ENCODE measurements at regions not wholly inside any gene's neighbourhood (a gene's known extent, or its start where the extent isn't known, plus 50 kb on each side); places are given as distances from the start of the nearest gene placed in this dataset.
"Not testable (repeated sequence)": the region's sequence is repeated elsewhere in the genome, so short reads cannot be mapped to it uniquely, and the experiment has no call there.

DNA sequence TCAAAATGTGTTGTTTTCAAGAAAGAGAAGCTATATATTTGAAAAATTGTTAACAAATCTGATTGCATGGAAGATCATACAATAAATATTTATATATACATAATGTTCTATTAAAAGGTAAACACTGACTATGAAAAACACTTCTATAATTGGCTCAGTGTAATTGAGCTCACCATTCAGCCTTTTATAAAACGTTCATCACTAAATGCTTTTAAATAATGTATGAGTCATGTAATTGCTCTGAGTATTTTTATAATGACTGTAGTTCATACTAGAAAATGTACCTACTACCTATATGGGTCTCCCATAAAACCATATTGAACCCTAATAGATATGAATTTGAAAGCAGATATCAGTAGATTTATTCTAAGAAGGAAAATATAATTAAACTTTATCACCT, 240.4 kb upstream of the MGAT4C start:
- no peak for DNase-seq

DNA sequence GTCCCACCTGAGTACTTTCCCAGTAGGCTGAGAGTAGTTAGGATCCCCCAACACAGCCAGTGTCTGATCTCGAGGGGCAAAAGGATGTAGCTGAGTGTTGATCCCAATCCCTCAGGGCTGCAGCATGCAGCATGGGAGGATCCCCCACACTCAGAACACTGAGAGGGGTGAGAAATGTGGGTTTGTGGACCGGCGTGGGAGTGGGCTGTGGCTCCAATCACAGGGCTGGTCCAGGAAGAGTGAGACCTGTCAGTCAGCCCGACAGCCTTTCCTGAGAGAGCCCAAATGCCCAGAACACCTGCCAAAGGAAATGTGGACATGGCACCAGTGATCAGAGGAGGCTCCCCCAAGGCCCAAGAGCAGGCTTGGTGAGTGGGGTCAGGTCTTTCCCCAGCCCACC, 228.3 kb upstream of the MGAT4C start:
- DNase-seq: no peak

DNA sequence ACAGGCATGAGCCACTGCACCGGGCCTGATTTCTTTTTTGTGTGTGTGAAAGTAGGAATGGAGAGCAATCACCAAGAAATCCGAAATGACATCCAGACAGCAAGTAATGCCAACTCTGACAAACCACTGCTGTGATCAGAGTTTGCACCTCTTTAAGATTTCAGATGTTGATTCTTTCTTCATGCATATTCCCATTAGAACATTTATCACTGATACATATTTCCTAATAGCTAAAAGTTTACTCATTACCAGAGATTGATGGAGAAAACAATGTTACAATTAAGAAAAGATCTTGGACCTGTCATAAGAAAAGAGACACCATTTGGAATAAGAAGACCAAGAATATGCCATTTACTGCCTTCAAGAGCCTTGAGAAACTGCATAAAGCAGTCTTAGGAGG, 217.0 kb upstream of the MGAT4C start:
- DNase-seq: no peak

DNA sequence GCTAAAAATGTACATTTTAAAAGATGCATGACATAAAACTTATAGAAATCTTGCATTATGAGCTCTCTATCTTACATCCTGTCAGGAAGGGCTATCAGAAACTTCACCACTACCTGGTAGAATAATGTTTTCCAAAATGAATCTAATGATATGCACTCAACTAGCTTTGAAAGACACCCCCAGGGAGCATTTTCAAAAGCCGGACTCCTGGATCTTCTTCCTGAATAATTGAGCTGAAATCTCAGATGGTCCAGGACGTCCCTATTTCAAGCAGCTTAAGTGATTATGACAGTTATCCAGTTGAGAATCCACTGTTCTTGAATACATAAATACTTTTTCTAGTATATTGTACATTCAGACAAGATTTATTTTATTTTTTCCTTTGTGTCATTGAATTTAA, 200.6 kb upstream of the MGAT4C start:
- DNase-seq: no peak

DNA sequence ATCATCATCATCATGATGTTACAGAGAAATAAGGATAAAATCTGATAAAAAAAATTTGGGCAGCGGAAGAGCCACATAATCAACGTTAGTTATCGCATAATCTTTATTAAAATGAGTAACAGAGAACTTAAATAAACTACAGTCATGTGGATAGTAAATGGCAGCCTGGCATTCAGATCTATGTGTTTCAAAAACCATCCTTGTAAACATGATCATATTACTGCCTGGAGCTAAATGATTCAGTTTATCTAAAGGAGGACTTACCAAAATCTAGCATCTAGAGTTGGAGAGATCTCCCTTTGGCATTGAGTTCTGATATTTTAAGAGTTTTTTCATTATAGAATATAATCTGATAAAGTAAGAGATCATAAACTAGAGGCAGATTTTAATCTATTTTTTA, 200.1 kb upstream of the MGAT4C start:
- no peak for DNase-seq

DNA sequence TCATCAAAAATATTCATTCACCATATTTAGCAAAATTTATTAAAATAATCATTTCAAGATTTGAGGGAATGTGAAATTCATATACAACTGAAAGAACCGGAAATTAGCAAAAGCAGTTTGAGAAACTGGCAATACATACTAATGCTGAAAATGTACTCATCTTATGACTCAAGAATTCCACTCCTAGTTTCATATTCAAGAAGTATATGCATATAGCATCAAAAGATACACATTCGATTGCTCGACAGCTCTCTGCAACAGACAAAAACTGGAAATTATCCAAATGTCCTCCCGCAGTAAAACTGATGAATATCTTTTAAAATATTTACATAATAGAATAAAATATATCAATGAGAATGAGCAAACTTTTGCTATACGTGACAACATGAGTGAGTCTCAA, 189.2 kb upstream of the MGAT4C start:
- no peak for DNase-seq

DNA sequence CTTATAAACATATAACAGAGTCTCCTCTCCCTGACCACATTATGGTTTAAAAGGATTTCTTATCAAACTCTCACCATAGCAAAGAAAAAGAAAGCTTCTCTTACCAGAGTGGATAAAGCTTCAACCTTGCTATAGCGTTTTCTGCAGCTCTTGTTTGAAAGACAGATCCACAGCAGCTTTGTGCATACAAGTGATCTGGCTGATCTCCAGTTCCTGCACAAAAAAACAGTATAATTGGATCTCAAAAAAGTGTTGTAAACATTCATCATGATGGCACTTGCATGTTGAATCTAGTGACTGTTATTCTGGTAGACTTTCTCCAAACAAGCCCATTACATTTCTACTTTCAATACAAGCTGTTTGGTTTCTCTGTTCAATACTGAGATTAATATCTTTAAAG, 178.9 kb upstream of the MGAT4C start:
- DNase-seq: no peak

DNA sequence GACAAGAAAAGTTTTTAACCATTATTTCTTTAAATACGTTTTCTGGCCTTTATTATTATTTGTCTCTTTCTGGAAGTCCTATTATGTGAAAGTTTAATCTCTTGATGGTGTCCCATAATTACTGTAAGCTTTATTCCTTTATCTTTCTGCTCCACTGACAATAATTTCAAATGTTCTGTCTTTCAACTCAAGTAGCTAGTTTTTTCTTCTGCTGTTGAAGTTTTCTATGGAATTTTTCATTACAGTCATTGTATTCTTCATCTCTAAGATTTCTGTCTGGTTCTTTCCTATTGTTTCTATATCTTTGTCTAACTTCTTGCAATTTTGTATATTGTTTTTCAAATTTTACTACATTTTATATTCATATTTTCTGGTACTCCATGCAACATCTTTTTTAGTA, 173.6 kb upstream of the MGAT4C start:
- no peak for DNase-seq

DNA sequence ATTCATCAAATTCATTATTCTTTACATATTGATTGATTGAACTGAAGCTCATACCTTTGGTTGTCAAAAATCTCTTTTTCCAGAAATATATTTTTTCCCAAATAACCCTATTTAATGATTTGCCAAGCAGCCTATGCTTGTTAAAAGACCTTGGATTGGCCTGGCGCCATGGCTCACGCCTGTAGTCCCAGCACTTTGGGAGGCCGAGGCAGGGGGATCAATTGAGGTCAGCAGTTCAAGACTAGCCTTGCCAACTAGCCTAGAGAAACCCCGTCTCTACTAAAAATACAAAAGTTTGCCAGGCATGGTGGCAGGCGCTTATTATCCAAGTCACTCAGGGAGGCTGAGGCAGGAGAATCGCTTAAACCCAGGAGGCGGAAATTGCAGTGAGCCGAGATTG, 165.1 kb upstream of the MGAT4C start:
- DNase-seq: no peak

DNA sequence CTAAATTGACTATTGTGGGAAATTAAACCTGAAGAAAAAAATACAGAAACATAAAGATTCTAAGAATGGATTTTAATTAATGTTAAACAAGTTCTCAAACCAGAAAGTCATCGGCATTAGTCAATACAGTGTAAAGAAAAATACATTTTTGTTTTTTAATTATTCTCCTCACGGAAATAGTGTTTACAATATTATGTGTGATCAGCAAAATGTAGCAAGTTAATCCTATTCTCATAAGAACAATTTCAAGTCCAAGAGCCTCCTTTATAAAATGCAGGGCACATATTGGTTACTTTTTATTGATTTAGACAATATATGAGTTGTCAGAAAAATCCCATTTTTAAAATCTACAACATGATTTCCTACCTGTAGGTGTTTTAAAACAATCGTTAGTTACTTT, 158.0 kb upstream of the MGAT4C start:
- no peak for DNase-seq

DNA sequence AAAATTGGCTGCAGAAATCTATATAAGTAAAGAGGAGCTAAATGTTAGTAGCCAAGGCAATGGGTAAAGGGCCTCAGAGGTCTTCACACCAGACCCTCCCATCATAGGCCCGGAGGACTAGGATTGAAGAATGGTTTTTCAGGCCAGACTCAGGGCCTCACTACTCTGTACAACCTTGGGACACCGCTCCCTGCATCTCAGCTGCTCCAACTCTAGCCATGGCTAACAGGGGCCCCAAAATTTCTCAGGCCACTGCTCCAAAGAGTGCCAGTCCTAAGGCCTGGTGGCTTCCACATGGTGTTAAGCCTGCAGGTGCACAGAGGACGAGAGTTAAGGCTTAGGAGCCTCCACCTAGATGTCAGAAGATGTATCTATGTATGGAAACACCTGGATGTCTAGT, 155.5 kb upstream of the MGAT4C start:
- no peak for DNase-seq

DNA sequence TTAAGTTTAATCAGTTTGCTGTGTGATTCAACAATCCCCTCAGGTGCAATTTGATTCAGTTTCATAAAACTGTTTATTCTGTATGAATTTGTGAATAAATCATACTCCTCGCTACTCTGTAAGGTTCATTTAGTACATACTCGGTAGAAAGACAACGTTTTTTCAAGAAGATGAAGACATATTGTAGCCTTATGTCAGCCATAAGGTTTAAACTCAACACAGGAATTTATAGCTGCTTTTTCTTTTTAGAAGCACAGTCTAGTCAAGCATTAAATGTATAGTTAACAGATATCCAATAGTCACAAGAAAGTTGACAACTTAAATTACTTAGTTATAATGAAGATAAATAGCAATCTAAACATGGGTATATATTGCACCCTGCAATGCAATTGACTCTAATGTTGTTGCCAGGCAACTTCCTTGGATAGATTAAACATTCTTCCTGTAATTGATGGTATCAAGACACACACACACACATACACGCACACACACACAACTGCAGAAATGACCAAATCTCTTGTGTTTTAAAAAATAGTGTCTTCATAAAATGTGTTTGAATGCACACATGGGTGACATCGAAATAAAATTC, 151.5 kb upstream of the MGAT4C start:
- no peak for DNase-seq

DNA sequence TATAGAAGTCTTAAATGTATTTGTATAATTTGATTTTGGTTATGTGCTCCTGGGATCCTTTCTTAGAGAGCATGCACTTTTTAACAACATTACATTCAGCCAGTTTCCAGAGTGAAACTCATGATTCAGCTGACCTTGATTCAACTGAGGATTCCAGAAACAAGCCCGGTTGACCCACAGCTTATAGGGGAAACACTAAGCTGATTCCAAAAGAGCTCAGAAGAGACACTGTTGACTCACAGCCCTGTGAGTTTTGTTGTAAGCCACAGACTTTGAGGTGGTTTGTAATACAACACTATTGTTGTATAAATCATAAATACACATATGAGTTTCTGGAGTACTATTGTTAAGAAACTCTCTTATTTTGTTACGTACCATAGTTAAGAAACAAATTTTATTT, 133.8 kb upstream of the MGAT4C start:
- no peak for DNase-seq

DNA sequence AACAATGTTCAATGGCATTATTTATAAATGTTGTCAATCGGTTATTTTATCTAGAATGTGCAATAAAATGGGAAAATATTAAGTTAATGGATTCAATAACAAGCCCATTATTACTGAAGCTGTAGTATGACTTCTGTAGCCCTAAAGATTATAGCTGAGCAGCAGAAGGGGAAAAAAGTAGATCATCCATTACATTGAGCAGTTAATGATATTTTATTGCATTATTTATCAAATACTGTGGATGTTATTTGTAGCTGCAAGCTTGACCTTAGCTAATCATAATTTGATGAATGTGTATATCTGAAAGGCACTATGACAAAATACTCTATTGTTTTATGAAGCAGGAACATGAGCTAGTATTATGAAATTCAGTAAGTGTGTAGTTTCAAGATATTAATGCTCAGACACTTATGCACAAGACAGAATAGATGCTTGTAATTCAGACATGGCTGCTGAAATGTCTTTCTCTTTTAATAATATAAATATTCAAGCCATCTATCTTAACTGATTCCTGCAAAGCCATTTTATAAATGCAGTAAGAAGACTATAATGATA, 131.5 kb upstream of the MGAT4C start:
- no peak for DNase-seq

DNA sequence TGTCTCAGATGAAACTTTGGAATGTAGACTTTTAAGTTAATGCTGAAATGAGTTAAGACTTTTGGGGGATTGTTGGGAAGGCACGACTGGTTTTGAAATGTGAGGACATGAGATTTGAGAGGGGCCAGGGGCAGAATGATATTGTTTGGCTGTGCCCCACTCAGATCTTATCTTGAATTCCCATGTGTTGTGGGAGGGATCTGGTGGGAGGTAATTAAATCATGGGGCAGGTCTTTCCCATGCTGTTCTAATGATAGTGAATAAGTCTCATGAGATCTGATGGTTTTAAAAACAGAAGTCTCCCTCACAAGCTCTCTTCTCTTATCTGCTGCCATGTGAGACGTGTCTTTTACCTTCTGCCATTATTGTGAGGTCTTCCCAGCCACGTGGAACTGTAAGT, 127.6 kb upstream of the MGAT4C start:
- not testable (repeated sequence) for DNase-seq

DNA sequence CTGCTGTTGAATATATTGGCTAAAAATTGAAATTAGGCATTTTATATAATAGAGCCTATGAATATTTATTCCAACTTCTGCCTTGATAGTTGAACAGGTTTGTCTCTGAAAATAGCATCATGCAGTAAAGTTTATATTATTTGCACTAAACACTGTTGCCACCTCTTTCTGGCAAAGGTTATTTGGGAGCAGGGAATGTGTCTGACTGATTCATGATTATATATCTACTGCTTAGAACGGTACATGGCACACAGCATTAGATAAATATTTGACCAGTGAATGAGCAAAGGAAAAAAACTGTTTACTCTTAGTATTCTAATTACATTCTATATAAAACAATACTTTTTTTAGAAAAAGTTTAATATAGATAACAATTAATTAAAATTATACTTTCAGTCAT, 123.1 kb upstream of the MGAT4C start:
- DNase-seq: no peak

DNA sequence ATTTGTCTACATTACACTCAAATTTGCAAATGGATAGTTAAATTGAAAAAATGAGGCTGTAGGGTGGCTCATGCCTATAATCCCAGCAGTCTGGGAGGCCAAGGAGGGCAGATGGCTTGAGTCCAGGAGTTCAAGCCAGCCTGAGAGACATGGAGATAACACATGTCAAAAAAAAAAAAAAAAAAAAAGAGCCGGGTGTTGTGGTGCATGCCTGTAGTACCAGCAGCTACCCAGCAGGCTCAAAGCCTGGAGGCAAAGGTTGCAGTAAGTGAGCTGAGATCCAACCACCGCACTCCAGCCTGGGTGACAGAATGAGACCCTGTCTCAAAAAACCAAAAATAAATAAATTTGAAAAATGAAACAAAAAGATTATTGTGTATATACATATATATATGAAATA, 119.9 kb upstream of the MGAT4C start:
- DNase-seq: no peak

DNA sequence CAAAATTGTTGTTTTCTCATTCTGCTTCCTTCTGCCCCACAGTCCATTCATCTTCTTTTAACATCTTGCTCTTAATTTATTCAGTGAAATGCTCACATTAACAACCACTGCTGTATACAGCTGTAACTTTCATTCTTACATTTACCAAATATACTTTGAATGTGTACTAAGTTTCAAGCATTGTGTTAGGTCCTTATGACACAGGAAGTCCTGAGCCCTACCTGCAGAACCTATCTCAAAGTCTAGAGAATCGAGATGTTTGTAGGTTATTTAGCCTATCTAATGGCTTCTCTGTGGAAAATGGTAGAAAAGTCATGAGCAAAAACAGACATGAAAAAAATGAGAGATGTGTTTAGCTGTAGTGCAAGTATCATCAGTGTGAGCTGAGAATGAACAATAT, 117.6 kb upstream of the MGAT4C start:
- DNase-seq: no peak

DNA sequence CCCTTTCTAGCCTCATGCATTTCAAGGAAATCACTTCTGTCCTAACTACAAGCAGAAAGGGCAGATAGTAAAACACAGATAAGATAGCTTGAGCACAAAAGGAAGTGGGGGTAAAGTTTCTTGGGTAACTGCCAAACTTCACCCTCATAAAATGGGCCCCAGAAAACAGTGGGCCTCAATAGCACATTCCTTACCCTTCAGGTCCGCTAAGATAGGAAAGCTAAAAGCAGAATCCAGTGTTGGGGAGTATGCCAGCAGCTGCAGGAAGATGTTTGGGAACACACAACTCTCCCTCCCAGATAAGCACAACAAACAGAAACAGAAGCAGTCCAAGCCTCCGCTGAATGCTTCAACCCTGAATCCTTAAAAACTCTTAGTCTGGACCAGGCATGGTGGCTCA, 110.9 kb upstream of the MGAT4C start:
- DNase-seq: no peak

DNA sequence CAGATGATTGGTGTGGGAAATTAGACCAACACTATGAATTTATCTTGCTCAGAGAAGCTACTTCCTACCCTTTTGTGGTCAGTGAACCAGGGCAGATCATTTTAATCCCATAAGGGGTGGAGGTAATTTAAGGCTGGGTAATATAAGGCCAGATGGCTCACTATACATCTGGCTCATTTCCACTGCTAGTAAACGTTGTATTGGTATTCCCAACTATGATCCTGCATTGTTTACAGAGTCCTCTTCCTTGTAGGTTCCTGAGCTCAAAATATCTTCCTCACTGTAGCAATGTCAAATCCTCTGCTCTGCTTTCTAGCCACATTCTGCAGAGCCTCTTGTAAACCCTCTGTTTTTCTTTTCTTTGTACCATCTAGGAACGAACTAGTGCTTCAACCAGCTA, 93.0 kb upstream of the MGAT4C start:
- no peak for DNase-seq

DNA sequence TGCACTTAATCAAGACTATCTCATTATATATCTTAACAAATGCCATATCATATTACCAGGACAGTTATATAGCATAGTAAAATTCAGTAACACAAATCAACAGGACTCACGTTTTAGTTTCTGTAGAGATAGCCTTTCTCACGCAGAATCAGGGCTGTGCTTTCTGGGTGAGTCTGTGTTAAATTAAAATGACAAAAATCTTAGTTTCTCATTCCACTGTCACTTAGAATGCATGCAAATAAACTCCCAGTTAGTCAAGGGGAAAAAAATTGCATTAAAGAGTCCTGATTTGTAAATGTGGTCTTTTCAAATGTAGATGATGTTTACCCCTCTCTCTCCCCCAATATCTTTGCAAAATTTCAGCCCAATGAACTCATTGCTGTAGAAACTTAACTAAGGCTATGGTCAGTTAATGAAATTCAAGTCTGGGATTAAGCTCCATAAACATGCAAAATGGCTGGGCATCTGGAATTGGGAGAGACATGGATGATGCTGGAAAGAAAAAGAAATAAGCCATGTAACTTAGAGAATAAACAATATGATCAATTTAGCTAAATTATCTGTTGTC, 77.8 kb upstream of the MGAT4C start:
- no peak for DNase-seq

DNA sequence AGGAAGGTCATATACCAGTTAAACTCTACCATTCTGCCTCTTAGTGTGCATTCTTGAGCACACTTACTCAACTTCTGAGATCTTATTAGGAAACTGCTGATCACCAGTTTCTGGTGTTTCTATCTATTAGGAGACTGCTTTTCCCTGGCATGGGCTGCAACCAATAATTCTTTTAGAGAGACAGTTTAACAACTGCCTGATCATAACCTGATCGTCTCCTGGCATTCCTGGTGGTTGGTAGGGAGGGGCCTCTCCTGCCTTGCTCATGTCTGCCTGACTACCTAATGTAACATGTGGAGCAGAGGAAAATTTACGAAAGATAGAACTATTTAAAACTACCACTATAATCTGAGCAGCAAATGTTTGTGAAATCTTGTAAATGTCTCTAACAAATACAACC, 75.3 kb upstream of the MGAT4C start:
- no peak for DNase-seq

DNA sequence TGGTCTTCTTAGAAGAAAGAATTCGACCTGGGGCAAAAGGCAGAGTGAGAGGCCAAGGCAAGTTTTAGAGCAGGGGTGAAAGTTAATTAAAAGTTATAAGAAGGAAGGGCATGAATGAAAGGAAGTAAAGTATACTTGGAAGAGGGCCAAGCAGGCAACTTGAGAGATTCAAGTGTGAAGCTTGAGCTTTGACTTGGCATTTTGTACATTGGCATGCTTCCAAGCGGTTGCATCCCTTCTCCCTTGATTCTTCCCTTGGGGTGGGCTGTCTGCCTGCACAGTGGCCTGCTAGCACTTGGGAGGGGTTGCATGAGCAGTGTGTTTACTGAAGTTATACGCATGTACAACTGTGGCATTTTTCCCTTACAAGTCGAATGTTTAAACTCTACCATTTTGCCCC, 74.8 kb upstream of the MGAT4C start:
- no peak for DNase-seq

DNA sequence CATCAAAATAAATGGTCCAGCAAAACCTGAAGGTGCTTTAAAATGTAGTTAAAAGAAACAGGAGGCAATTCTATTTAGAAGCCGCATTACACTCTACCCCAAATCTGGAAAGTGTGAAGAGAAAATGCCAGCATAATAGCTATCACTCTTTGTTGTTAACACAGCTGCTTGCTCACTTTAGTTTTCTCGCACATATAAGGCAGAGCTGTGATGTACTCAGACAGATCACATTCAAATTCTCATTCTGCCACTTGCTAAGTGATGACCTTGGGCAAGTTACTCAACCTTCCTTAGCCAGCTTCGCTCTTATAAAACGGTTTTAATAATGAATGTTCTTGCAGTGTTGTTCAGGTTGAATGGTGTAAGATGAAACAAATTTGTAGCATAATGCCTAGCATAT, 56.0 kb upstream of the MGAT4C start:
- DNase-seq: no peak

All from stimulated activated CD4-positive, alpha-beta T cell treated with anti-CD3 and anti-CD28 coated beads, Interleukin-2, amount 100 ng/mL, for 48 hours (primary cell).